Pancreas (tissue), 10 donors: ENCODE measurements at regions not wholly inside any gene's neighbourhood (a gene's known extent, or its start where the extent isn't known, plus 50 kb on each side); places are given as distances from the start of the nearest gene placed in this dataset.
"Not testable (repeated sequence)": the region's sequence is repeated elsewhere in the genome, so short reads cannot be mapped to it uniquely, and the experiment has no call there.

Source experiments
- ATAC-seq, 4 donors: fragments of 200-7000 bp; cut with Tn5 transposase; one replicate each; pipeline versions ENCODE4 v1.8.0 to v1.9.1; 2020; ENCODE audit warnings: mild to moderate bottlenecking in 4 of 4, moderate library complexity in 4 of 4
- DNase-seq, 6 donors: peaks; one replicate each; pipeline ENCODE4 v3.0.0-alpha.2; 2020
- FAIRE-seq: peaks from 2 replicates; lab custom pipeline; 2012; peaks lifted over from hg19 to GRCh38; lab: Jason Lieb, UNC
- H3K27ac ChIP-seq, 4 donors: fragments of 200-600 bp; sonication (generic); 1 replicate in 3 of 4; 2 replicates in 1 of 4; pipeline versions ENCODE4 v1.5.0 to v1.8.0; 2020
- H3K27me3 ChIP-seq, 4 donors: fragments of 200-600 bp; one replicate each; pipeline ENCODE4 v1.8.0; 2021
- H3K36me3 ChIP-seq, 3 donors: fragments of 200-600 bp; sonication (generic) in 1 of 3; one replicate each; pipeline versions ENCODE4 v1.5.0 to v1.8.0; 2020 to 2021
- H3K4me1 ChIP-seq, 3 donors: fragments of 200-600 bp; one replicate each; pipeline ENCODE4 v1.8.0; 2021
- H3K4me3 ChIP-seq, 4 donors: fragments of 200-600 bp; sonication (generic) in 2 of 4; one replicate each; pipeline versions ENCODE4 v1.5.0 to v1.8.0; 2020 to 2021
- H3K9me3 ChIP-seq, 4 donors: fragments of 200-600 bp; one replicate each; pipeline ENCODE4 v1.8.0; 2021
- WGBS, 2 donors: extraction: QIAGEN DNeasy Blood & Tissue Kit; methylation state at CpG; one replicate each; pipeline ENCODE4 v1.1.7; 2013; 5-methylcytosine and 5-hydroxymethylcytosine counted together
- intact Hi-C, 3 donors: fragments of 100-400 bp; cut with DNase I; formaldehyde crosslinking; loops; one replicate each; pipeline versions ENCODE4 v1.11.1 to v1.14.2; 2022
- TF ChIP-seq, protein P1 (sequence below), 4 donors: fragments of 200-600 bp; sonication (generic) in 3 of 4; IDR thresholded peaks; one replicate each; pipeline versions ENCODE4 v1.5.0 to v1.8.0; 2021; ENCODE audit warnings: antibody characterized with exemption in 4 of 4
- donor health status: healthy with polysubstance abuse.
- donor health status: DM: no; HTN: no; CAD: no; lungs with moderate emphysema.
- donor health status: DM: no; HTN: no; CAD: no.
- donor health status: control.
- donor health status: control.
- donor health status: Bipolar disorder and iron deficiency.
- donor health status: DM: yes; HTN: yes; CAD: no.
- donor health status: DM: no; HTN: no; CAD: no.
- donor health status: DM: no; HTN: no; CAD: no.
- donor health status: DM: yes; HTN: yes; CAD: no.

DNA sequence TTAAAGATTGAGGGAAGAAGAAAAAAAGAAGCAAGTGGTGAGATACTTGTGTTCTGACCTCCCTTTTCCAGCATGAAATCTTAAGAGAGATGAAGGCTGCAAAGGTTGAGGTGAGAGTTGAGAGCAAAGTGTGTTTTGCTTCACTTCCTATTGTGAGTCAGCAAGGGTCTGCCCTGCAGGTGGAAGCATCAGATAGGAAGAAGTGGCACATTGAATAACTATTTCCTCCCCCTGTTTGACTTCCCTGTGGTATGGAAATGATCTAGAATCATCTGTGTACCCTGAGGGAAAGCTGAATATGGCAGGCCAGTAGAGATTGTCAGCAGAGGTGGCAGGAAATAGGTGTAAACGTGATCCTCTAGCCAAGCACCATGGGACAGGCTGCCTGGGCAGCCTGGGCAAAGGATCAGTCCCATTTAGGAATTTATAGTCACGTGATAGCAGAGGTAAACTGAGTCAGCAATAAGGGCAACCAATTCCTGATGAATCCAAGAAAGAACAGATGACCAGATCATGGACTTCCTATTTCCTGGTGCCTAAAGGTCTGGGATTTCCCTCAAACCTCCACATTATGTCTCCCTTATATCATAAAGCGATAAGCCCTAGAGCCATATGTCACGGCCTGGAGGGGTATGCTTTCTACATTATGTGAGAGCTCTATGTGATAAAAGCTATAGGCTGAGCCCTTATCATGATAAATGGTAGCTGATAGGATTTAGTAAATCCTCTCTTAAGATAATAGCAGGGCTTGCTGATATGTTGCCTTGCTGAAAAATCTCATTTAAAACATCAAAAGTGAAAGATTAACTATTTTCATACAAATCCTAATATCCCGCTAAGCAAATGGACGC is 287.0 kb downstream of the MDFIC start:
- Histone ChIP-seq H3K4me3 (no peak overlapping the region), H3K36me3 (no peaks in the 10 kb centered on the region), H3K4me1 (no peaks in the 10 kb centered on the region), H3K27me3 (no peaks in the 10 kb centered on the region), H3K27ac (no peak overlapping the region), H3K9me3 (no peaks in the 10 kb centered on the region)
- TF ChIP-seq, protein P1, sequence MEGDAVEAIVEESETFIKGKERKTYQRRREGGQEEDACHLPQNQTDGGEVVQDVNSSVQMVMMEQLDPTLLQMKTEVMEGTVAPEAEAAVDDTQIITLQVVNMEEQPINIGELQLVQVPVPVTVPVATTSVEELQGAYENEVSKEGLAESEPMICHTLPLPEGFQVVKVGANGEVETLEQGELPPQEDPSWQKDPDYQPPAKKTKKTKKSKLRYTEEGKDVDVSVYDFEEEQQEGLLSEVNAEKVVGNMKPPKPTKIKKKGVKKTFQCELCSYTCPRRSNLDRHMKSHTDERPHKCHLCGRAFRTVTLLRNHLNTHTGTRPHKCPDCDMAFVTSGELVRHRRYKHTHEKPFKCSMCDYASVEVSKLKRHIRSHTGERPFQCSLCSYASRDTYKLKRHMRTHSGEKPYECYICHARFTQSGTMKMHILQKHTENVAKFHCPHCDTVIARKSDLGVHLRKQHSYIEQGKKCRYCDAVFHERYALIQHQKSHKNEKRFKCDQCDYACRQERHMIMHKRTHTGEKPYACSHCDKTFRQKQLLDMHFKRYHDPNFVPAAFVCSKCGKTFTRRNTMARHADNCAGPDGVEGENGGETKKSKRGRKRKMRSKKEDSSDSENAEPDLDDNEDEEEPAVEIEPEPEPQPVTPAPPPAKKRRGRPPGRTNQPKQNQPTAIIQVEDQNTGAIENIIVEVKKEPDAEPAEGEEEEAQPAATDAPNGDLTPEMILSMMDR (IDR thresholded peaks at IDR 0.05): no peak
- no peak for DNase-seq
- intact Hi-C loops: no loop called here
- ATAC-seq: no peak
- FAIRE-seq: no peak
- WGBS, 2 donors: 70 to 72% methylated on average over 6 of the region's 6 CpGs

DNA sequence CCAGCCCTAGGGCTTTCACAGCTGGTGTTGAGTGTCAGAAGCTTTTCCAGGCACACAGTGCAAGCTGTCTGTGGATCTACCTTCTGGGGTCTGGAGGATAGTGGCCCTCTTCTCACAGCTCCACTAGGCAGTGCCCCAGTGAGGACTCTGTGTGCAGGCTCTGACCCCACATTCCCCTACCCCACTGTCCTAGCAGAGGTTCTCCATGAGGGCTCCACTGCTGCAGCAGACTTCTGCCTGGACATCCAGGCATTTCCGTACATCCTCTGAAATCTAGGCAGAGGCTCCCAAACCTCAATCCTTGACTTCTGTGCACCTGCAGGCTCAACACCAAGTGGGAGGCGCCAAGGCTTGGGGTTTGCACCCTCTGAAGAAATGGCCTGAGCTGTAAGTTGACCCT is 284.5 kb downstream of the MDFIC start:
- ATAC-seq, H3K27me3 ChIP-seq, FAIRE-seq, H3K4me1 ChIP-seq, H3K36me3 ChIP-seq, DNase-seq, H3K4me3 ChIP-seq, intact Hi-C loops, H3K27ac ChIP-seq, H3K9me3 ChIP-seq: not testable (repeated sequence)
- 63 to 70% methylated on average over 2 of the region's 2 CpGs for WGBS, 2 donors

DNA sequence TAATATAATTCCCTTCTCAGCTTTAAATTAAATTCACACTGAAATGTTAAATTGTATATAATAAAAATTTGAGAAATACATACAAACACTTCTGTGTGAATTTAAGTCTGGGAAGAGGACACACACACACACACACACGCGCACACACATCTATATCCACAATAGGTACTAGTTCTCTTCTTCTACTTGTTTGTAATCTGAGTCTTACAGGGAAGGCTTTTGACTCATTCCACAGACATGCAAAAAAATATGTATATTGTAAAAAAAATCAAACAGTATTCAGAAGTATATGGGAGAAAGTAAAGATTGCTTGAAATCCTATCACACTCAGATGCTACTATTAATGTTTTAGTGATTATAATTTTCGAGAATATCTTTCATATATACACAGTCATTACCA is 276.2 kb downstream of the MDFIC start:
- Histone ChIP-seq H3K27ac (no peak overlapping the region), H3K9me3 (no peaks in the 10 kb centered on the region), H3K4me3 (no peak overlapping the region), H3K36me3 (no peaks in the 10 kb centered on the region), H3K27me3 (no peaks in the 10 kb centered on the region), H3K4me1 (no peaks in the 10 kb centered on the region)
- intact Hi-C loops: no loop called here
- FAIRE-seq (no peak), ATAC-seq (no peak), DNase-seq (no peak)
- 84 to 90% methylated on average over 3 of the region's 3 CpGs for WGBS, 2 donors
- TF ChIP-seq, protein P1 (IDR thresholded peaks at IDR 0.05): no peak

DNA sequence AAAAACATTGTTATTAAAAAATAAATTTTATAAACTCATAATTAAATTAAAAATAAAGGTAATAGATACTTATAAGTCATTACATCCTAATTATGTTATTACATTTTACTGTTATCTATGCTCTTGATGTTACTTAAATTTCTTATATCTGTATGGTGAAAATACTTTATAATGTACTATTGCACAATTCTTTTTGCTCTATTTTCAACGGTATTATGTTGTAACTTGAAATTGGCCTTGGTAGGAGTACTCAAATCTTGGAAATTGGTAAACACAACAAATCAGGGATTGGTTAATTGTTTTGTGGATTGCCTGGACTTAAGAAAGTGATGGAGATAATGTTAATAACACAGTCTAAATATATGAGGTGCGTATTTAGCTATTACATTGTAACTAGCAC is 273.3 kb downstream of the MDFIC start:
- H3K27me3 ChIP-seq: no peaks in the 10 kb centered on the region
- WGBS, 2 donors: 72 to 77% methylated on average over 2 of the region's 2 CpGs
- H3K9me3 ChIP-seq: no peaks in the 10 kb centered on the region
- FAIRE-seq (no peak), ATAC-seq (no peak), DNase-seq (no peak)
- intact Hi-C loops: no loop called here
- no peaks in the 10 kb centered on the region for H3K4me1 ChIP-seq
- TF ChIP-seq, protein P1 (IDR thresholded peaks at IDR 0.05): no peak
- H3K4me3 ChIP-seq: no peak overlapping the region
- H3K36me3 ChIP-seq: no peaks in the 10 kb centered on the region
- H3K27ac ChIP-seq: no peak overlapping the region

DNA sequence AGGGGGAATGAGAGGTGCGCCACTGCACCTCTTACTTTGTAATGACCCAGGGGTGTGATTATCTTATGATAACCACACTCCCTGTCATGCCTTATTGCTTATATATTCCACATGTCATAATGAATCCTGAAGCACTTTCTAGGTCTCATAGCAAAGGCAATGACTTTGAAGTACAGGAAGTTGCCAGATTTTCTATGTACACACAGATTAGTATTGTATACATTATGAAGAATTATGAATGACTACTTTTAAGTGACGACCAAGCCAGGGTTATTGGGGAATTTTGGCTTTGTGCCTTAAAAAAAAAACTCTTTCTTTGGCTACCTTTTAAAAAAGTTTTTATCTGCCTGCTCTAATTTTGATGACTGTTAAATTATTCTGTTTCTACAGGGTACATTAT is 269.6 kb downstream of the MDFIC start:
- WGBS, 2 donors: 45 to 50% methylated on average over 2 of the region's 2 CpGs
- FAIRE-seq: no peak

More for the DNA sequence above, 269.6 kb downstream of the MDFIC start:
- H3K27me3 ChIP-seq: no peaks in the 10 kb centered on the region
- DNase-seq (no peak), ATAC-seq (no peak)
- intact Hi-C loops: no loop called here
- H3K9me3 ChIP-seq: no peaks in the 10 kb centered on the region
- H3K27ac ChIP-seq: no peak overlapping the region
- no peak overlapping the region for H3K4me3 ChIP-seq
- H3K4me1 ChIP-seq: no peaks in the 10 kb centered on the region
- H3K36me3 ChIP-seq: no peaks in the 10 kb centered on the region
- TF ChIP-seq, protein P1 (IDR thresholded peaks at IDR 0.05): no peak
